Suprapubic skin (tissue), 3 donors: ENCODE measurements at regions not wholly inside any gene's neighbourhood (a gene's known extent, or its start where the extent isn't known, plus 50 kb on each side); places are given as distances from the start of the nearest gene placed in this dataset.

Source experiments
- POLR2A ChIP-seq, 2 donors: fragments of 450-650 bp; IDR thresholded peaks; one replicate each; pipeline ENCODE4 v1.6.1; 2017; ENCODE audit warnings: antibody characterized with exemption in 2 of 2, mild to moderate bottlenecking in 2 of 2, moderate library complexity in 2 of 2
- TF ChIP-seq, protein P1 (sequence below), 2 donors: fragments of 200-600 bp in 1 of 2; fragments of 450-650 bp in 1 of 2; sonication (generic) in 1 of 2; IDR thresholded peaks; one replicate each; pipeline ENCODE4 v1.5.1; 2016 to 2019; ENCODE audit warnings: antibody characterized with exemption in 2 of 2, mild to moderate bottlenecking in 1 of 2, moderate library complexity in 1 of 2

GRCh38 chr5:142388696-142389095 is 63.9 kb upstream of the SPRY4 start:
- TF ChIP-seq, protein P1, sequence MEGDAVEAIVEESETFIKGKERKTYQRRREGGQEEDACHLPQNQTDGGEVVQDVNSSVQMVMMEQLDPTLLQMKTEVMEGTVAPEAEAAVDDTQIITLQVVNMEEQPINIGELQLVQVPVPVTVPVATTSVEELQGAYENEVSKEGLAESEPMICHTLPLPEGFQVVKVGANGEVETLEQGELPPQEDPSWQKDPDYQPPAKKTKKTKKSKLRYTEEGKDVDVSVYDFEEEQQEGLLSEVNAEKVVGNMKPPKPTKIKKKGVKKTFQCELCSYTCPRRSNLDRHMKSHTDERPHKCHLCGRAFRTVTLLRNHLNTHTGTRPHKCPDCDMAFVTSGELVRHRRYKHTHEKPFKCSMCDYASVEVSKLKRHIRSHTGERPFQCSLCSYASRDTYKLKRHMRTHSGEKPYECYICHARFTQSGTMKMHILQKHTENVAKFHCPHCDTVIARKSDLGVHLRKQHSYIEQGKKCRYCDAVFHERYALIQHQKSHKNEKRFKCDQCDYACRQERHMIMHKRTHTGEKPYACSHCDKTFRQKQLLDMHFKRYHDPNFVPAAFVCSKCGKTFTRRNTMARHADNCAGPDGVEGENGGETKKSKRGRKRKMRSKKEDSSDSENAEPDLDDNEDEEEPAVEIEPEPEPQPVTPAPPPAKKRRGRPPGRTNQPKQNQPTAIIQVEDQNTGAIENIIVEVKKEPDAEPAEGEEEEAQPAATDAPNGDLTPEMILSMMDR (IDR thresholded peaks at IDR 0.05) = no peak
- no peak for TF ChIP-seq POLR2A (IDR thresholded peaks at IDR 0.05)
